Activated CD4-positive, alpha-beta T cell treated with anti-CD3 and anti-CD28 coated beads, Interleukin-2, amount 10 ng/mL, durations not matched to agents 7 days and 5 days (primary cell): ENCODE measurements at regions not wholly inside any gene's neighbourhood (a gene's known extent, or its start where the extent isn't known, plus 50 kb on each side); places are given as distances from the start of the nearest gene placed in this dataset.

Experiments
- CTCF ChIA-PET: fragments of 350-600 bp; sonication (Branson Sonifier 250); formaldehyde crosslinking; loops from one replicate; lab custom pipeline; 2021; ENCODE audit warnings: antibody characterized with exemption; lab: Charles Lee
- POLR2A ChIA-PET: fragments of 350-600 bp; sonication (Branson Sonifier 250); formaldehyde crosslinking; loops from one replicate; lab custom pipeline; 2021; ENCODE audit warnings: antibody characterized with exemption; lab: Charles Lee
- DNase-seq: peaks from one replicate; pipeline ENCODE4 v3.0.0-alpha.2; 2020
- H3K27ac Mint-ChIP-seq: one replicate; pipeline ENCODE4 v1.8.0; 2021; ENCODE audit warnings: mild to moderate bottlenecking, moderate library complexity, mixed read lengths
- H3K27me3 Mint-ChIP-seq: one replicate; pipeline ENCODE4 v1.8.0; 2021; ENCODE audit warnings: mixed read lengths
- H3K36me3 Mint-ChIP-seq: one replicate; pipeline ENCODE4 v1.8.0; 2021; ENCODE audit warnings: low read depth, mixed read lengths
- H3K4me1 Mint-ChIP-seq: one replicate; pipeline ENCODE4 v1.8.0; 2021; ENCODE audit warnings: mixed read lengths
- H3K4me3 Mint-ChIP-seq: one replicate; pipeline ENCODE4 v1.8.0; 2021; ENCODE audit warnings: mild to moderate bottlenecking, moderate library complexity, mixed read lengths
- H3K9me3 Mint-ChIP-seq: one replicate; pipeline ENCODE4 v1.8.0; 2021; ENCODE audit warnings: mixed read lengths

DNA sequence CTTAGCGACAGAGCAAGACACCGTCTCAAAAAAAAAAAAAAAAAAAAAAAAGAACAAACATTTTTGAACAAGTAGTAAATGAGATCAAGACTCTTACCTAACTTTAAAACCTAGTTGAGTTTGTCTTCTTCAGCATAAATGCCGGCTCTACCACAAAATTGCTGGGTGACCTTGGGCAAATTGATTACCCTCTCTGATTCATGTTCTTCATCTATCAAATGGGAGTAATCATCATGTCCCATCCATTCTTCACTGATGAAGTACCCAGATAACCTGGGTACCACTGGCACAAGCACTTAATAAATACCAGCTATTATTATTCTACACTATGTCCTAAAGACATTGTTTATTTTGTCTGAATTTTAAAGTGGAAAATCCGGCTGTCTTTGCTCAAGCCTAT, 96.3 kb downstream of the ATPSCKMT start:
- Mint-ChIP-seq H3K4me3 (no peak overlapping the region), H3K27ac (no peak overlapping the region), H3K4me1 (no peaks in the 10 kb centered on the region), H3K9me3 (no peaks in the 10 kb centered on the region), H3K27me3 (no peaks in the 10 kb centered on the region), H3K36me3 (no peaks in the 10 kb centered on the region)
- ChIA-PET POLR2A (no interaction called here), CTCF (no interaction called here)
- DNase-seq: no peak

DNA sequence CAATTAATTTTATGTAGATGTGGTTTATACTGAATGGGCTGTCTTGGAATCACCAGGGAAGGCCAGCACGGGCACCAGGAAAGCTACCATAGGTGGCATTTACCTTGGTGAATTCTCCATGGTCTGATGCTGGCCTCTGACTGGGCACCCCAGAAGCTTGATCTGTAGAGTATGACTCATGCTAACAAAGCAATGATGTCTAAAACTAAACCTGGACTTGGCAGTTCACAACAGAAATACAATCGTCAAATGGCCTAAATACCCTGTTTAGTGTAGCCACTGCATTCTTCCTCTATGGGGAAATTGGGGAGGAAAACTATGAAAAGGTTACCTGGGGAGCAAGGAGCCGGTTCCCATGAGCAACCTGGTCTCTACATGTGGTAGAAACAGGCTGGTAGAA, 98.0 kb downstream of the ATPSCKMT start:
- H3K9me3 Mint-ChIP-seq: no peaks in the 10 kb centered on the region
- H3K27me3 Mint-ChIP-seq: no peaks in the 10 kb centered on the region
- DNase-seq: no peak
- ChIA-PET CTCF (no interaction called here), POLR2A (no interaction called here)
- no peak overlapping the region for H3K4me3 Mint-ChIP-seq
- H3K4me1 Mint-ChIP-seq: no peaks in the 10 kb centered on the region
- no peak overlapping the region for H3K27ac Mint-ChIP-seq
- H3K36me3 Mint-ChIP-seq: no peaks in the 10 kb centered on the region

DNA sequence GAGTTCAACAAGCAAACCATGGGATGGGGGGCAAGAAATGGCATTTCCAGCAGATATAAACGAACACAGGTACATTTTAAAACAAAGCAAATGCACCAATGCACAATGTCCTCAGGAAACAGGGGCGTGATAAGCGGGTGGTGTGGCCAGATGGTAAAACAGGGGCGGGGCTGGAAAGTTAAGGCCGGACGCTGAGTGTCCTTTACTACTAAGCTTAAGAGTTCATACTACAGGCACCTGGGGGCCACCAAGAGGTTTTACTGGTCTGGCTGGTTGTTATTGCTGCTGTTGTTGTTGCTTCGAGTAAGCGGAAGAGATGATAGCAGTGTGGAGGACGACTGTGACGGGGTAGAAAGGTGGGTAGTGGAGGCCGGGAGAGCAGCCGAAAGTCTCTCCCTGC, 99.8 kb downstream of the ATPSCKMT start:
- POLR2A ChIA-PET: no interaction called here
- H3K4me1 Mint-ChIP-seq: no peaks in the 10 kb centered on the region
- no peak overlapping the region for H3K4me3 Mint-ChIP-seq
- no peaks in the 10 kb centered on the region for H3K36me3 Mint-ChIP-seq
- no peak overlapping the region for H3K27ac Mint-ChIP-seq
- CTCF ChIA-PET: no interaction called here
- H3K27me3 Mint-ChIP-seq: no peaks in the 10 kb centered on the region
- no peaks in the 10 kb centered on the region for H3K9me3 Mint-ChIP-seq
- DNase-seq: no peak

DNA sequence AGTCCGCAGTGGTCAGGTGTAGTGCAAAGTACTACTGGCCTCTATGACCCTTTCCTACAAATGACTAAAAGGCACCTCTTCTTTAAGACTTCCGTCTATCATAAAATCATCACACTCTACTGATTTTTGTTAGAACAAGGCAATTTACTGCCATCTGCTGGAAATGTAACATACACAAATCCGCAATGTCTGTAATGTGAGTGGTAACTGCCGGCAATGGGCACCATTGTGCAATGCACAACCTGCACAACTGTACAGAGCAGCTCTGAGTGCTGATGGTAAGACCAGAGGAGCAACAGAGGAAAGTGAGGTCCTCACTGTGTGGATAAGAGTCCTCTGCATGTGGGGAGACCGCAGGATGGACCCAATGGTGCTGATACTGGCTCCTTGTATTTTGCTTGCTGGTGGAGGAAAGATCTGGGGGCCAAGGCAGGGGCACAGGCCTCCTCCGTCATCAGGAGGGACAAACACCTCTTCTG, 103.7 kb downstream of the ATPSCKMT start:
- H3K36me3 Mint-ChIP-seq: no peaks in the 10 kb centered on the region
- no peak for DNase-seq
- ChIA-PET POLR2A (no interaction called here), CTCF (no interaction called here)
- H3K9me3 Mint-ChIP-seq: no peaks in the 10 kb centered on the region
- no peaks in the 10 kb centered on the region for H3K4me1 Mint-ChIP-seq
- H3K27me3 Mint-ChIP-seq: no peaks in the 10 kb centered on the region
- no peak overlapping the region for H3K4me3 Mint-ChIP-seq
- no peak overlapping the region for H3K27ac Mint-ChIP-seq

DNA sequence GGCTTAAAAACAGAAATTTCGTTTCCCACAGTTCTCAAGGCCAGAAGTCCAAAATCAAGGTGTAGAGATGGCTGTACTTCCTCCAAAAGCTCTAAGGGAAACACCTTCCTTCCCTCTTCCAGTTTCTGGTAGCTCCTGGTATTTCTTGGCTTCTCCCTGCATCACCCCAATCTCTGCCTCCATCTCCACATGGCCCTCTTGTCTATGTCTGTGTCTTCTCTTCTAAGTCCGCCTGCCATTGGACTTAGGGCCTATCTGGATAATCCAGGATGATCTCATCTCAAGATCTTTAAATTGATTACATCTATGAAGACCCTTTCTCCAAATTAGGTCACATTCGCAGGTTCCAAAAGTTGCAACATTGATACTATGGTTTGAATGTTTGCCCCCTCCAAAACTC, 105.6 kb downstream of the ATPSCKMT start:
- H3K4me3 Mint-ChIP-seq: no peak overlapping the region
- no peaks in the 10 kb centered on the region for H3K4me1 Mint-ChIP-seq
- no peaks in the 10 kb centered on the region for H3K9me3 Mint-ChIP-seq
- ChIA-PET CTCF (no interaction called here), POLR2A (no interaction called here)
- no peak for DNase-seq
- H3K27ac Mint-ChIP-seq: no peak overlapping the region
- no peaks in the 10 kb centered on the region for H3K36me3 Mint-ChIP-seq
- H3K27me3 Mint-ChIP-seq: no peaks in the 10 kb centered on the region

DNA sequence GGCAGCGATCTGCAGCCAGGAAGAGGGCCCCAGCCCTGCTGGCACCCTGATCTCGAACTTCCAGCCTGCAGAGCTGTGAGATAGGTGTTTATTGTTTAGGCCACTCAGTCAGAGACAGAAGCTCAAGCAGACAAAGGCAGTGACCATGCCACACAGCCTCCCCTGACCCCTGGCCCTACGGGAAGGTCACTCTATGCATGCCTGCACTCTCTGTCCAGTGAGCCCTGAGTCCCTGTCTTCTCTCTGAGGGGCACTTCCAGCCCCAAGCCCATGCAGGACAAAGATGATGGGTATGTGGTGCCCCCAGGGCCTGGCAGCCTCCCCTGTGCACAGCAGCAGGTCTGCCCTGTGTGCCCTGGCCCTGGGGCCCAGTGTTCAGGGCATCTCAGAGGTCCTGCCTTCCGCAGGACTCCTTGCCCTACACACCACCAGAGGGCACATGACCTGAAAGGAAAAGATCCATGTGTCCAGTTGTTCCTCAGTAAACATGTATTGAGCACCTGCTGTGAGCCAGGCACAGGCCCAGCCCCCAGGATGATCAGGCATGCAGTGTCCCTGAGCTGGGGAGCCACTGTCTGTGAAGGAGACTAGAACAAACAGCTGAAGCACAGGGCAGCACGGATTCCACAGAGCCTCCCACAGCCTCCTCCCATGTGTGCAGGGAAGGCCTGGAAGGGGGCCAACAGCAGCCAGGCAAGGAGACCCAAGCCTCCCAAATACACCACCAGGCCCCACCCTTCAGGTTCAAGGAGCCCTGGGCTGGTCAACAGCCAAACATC, 109.3 kb downstream of the ATPSCKMT start:
- ChIA-PET POLR2A (no interaction called here), CTCF (no interaction called here)
- Mint-ChIP-seq H3K27ac (no peak overlapping the region), H3K27me3 (no peaks in the 10 kb centered on the region), H3K9me3 (no peaks in the 10 kb centered on the region), H3K4me1 (no peaks in the 10 kb centered on the region), H3K4me3 (no peak overlapping the region), H3K36me3 (no peaks in the 10 kb centered on the region)
- DNase-seq: no peak

DNA sequence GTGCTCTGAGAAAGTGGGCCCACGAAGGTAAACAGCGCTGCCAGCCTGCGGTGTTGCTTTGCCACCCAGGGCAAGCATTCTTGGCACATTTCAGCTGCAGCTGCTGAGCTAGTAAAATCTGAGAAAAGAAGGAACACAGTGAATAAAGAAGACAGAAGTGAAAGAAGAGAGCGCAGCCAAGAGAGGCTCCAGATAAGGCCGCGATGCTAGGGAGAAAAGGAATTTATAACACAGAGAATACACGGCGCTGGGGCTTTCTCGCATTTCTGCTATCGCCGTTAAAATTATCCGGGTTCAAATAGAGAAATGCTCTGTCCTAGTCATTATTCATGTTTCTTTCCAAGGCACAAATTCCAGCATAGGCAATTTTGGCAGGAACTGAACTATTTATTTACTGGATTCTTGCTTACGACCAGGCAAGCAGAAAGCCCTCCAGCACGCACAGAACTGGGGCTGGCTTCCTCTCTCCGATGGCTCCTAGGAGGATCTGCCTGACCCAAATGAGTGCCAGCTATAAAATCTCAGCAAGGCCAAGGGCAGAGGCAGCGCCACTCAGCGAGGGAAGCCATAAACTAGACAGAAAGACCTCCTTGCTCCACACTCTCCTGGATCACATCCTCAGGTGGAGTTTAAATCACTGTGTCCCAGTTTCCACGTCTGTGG, 111.2 kb downstream of the ATPSCKMT start:
- H3K4me1 Mint-ChIP-seq: no peaks in the 10 kb centered on the region
- H3K27me3 Mint-ChIP-seq: no peaks in the 10 kb centered on the region
- H3K27ac Mint-ChIP-seq: no peak overlapping the region
- H3K4me3 Mint-ChIP-seq: no peak overlapping the region
- no peak for DNase-seq
- H3K36me3 Mint-ChIP-seq: no peaks in the 10 kb centered on the region
- ChIA-PET CTCF (no interaction called here), POLR2A (no interaction called here)
- no peaks in the 10 kb centered on the region for H3K9me3 Mint-ChIP-seq

DNA sequence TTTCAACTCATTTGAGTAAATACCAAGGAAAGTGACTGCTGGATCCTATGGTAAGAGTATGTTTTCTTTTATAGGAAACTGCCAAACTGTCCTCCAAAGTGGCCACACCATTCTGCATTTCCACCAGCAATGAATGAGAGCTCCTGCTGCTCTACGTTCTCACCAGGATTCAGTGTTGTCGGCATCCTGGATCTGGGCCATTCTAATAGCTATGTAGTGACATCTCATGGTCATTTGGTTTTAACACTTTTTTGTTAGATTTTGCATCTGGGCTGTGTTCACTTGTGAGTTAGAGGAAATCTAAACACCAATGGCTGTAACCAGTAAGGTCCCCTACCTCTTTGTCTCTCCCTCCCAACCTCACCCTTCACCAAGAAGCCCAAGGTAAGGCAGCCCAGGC, 115.9 kb downstream of the ATPSCKMT start:
- H3K4me3 Mint-ChIP-seq: no peak overlapping the region
- no peaks in the 10 kb centered on the region for H3K9me3 Mint-ChIP-seq
- ChIA-PET CTCF (no interaction called here), POLR2A (no interaction called here)
- no peak for DNase-seq
- H3K4me1 Mint-ChIP-seq: no peaks in the 10 kb centered on the region
- no peak overlapping the region for H3K27ac Mint-ChIP-seq
- H3K36me3 Mint-ChIP-seq: no peaks in the 10 kb centered on the region
- no peaks in the 10 kb centered on the region for H3K27me3 Mint-ChIP-seq

DNA sequence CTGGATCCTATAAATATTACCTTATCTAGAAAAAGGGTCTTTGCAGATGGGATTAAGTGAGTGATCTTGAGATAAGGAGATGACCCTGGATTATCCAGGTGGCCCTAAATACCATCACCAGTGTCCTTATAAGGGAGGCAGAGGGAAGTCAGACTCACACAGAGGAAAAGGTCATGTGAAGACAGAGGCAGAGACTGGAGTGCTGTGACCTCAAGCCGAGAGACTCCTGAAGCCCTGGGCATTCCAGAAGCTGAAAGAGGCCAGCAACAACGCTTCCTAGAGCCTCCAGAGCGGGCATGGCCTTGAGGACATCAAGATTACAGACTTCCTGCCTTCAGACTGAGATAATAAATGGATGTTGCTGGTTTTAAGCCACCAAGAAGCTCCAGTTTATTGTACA, 118.8 kb downstream of the ATPSCKMT start:
- no peaks in the 10 kb centered on the region for H3K27me3 Mint-ChIP-seq
- no peaks in the 10 kb centered on the region for H3K36me3 Mint-ChIP-seq
- H3K4me3 Mint-ChIP-seq: no peak overlapping the region
- DNase-seq: no peak
- ChIA-PET POLR2A (no interaction called here), CTCF (no interaction called here)
- H3K27ac Mint-ChIP-seq: no peak overlapping the region
- no peaks in the 10 kb centered on the region for H3K4me1 Mint-ChIP-seq
- H3K9me3 Mint-ChIP-seq: no peaks in the 10 kb centered on the region

DNA sequence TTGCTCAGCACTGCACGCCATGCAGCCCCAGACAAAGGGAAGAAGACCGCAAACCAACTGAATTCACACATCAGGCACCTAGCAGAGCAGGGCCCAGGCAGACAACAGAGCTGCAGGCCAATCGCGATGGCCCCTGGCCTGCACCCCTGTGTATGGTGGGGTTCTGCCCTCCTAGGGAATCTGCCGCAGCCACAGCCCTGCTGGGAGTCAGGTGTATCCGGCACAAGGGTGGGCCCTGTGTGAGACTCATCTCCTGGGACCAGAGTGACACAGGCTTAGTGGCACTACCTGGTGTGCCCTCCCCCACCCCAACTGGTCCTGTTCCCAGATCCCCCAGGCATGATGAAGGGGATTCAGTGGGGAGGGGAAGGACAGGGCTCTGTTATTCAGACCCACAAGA, 122.8 kb downstream of the ATPSCKMT start:
- no peak for DNase-seq
- H3K36me3 Mint-ChIP-seq: no peaks in the 10 kb centered on the region
- no peak overlapping the region for H3K27ac Mint-ChIP-seq
- CTCF ChIA-PET: no interaction called here
- H3K27me3 Mint-ChIP-seq: no peaks in the 10 kb centered on the region
- POLR2A ChIA-PET: no interaction called here
- H3K4me1 Mint-ChIP-seq: no peaks in the 10 kb centered on the region
- H3K9me3 Mint-ChIP-seq: no peaks in the 10 kb centered on the region
- H3K4me3 Mint-ChIP-seq: no peak overlapping the region

DNA sequence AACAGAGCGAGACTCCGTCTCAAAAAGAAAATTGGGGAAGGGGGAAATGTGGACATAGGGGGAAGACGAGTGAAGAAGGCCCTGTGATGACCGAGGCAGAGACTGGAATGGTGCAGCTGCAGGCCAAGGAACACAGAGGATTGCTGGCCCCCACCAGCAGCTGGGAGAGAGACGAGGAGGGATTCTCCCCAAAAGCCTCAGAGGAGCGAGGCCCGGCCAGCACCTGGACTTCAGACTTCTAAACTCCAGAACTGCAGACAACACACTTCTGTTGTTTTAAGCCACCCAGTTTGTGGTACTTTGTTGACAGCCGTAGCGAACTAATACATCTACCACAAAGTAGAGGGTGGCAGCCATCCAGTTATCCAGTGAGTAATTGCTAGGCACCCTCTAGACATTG, 124.6 kb downstream of the ATPSCKMT start:
- POLR2A ChIA-PET: no interaction called here
- Mint-ChIP-seq H3K27me3 (no peaks in the 10 kb centered on the region), H3K4me1 (no peaks in the 10 kb centered on the region), H3K27ac (no peak overlapping the region), H3K36me3 (no peaks in the 10 kb centered on the region), H3K9me3 (no peaks in the 10 kb centered on the region), H3K4me3 (no peak overlapping the region)
- no peak for DNase-seq
- CTCF ChIA-PET: no interaction called here

DNA sequence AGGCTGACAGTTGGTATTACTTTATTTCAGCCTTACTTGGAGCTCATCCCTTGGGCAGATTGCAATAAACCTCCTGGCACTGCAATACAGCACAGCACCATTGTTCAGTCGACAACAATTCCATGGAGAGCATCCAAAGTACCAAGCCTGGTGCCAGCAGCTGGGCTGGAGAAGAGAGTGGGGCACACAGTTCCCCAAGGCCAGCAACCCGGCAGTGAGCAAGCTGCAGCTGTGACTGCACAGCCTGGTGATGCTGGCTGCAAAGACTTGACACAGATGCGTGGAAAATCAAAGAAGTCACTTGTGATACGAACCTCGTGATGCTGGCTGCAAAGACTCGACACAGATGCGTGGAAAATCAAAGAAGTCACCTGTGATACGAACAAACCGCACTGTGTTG, 125.4 kb downstream of the ATPSCKMT start:
- CTCF ChIA-PET: no interaction called here
- Mint-ChIP-seq H3K4me3 (no peak overlapping the region), H3K9me3 (no peaks in the 10 kb centered on the region), H3K4me1 (no peaks in the 10 kb centered on the region), H3K27me3 (no peaks in the 10 kb centered on the region), H3K27ac (no peak overlapping the region), H3K36me3 (no peaks in the 10 kb centered on the region)
- no peak for DNase-seq
- POLR2A ChIA-PET: no interaction called here

DNA sequence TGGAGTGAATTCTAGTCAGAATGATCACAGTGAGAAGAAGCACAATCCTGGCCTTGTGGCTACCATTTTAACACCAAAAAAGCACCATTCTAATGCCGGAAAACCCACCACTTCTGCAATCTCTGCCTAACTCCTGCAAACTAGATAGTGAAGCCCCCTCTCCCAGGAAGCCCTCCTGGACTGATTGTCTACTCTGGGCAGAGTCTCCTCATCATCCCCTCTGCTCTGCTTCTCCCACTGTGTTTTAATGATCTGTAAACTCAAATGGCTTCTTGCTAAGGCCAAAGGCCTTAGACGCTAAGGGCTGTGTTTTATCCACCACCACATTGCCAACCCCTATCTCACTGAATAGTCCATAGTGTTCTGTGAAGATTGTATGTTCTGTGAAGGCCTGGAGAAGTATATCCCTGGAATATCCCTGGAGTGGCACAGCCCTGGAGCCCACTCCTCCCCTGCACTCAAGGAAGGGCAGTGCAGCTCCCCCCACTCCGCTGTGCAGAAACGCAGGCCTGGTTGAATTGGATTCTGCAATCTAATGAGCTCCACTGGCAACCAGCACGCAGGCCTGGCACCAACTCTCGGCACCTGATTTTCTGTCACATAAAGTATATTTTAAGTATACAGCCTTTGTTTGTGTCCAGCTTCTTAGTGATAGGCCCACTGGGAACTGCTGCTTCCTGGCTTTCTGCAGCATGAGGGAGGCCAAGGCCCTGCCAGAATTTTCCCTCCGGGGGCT, 126.3 kb downstream of the ATPSCKMT start:
- Mint-ChIP-seq H3K36me3 (no peaks in the 10 kb centered on the region), H3K4me1 (no peaks in the 10 kb centered on the region), H3K27ac (no peak overlapping the region), H3K9me3 (no peaks in the 10 kb centered on the region), H3K4me3 (no peak overlapping the region), H3K27me3 (no peaks in the 10 kb centered on the region)
- DNase-seq: no peak
- ChIA-PET POLR2A (no interaction called here), CTCF (no interaction called here)
